ENCODE measurements at regions not wholly inside any gene's neighbourhood (a gene's known extent, or its start where the extent isn't known, plus 50 kb on each side); places are given as distances from the start of the nearest gene placed in this dataset.

- no peak for DNase-seq
These were observed 125.4 kb downstream of the SLC38A6 start for GRCh38 chr14:61106271-61106958.

DNA sequence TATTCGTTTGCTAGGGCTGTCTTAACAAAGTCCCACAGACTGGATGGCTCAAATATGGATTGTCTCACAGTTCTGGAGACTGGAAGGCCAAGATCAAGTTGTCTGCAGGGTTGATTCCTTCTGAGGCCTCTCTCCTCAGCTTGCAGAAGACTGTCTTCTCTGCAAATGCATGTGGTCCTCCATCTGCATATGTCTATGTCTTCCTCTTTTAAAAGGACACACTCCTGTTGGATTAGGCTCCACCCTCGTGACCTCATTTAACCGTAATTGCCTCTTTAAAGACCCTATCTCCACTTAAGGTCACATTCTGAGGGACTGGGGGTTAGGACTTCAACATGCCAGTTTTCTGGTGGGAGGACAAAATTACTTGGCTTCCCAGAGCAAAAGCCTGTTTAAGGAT is 123.3 kb downstream of the SLC38A6 start:
- peak; percentile 23 to 31 for DNase-seq

DNA sequence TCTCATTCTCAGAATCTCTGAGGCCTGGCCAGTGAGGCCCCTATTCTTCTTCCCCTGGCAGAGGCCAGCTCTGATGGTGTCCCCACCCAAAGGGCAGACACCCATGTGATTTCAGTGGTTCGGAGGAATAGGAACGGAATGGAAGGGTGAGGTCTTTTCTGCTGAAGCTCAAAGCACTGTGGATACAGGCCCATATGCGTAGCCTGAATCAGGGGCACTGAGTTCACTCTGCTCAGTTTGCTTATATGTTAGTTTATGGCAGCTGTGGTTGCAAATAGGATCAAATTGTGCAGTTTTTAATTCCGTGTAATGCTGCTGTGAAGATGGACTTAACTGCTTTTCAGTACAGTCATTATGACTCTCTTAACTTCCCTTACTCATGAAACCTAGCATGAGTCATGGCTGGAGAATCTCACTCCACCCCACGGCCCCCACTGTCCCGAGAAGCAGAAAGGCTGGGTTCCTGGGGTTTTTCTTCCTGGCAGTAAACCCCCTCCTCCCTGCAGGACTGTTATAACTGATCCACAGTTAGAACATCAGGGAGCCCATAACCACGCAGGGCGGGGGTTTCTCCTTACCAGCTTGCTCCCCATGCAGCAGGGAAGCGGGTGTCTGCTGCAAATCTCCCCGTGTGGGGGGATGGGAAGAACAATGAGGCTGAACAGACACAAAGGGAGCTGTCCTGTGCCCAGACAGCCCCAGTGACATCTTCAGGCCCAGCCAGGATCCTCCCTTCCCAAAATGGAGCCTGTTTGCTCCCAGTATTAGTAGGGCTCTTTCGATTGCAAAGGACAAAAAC is 122.7 kb downstream of the SLC38A6 start:
- DNase-seq: peak; percentile 78 to 84

DNA sequence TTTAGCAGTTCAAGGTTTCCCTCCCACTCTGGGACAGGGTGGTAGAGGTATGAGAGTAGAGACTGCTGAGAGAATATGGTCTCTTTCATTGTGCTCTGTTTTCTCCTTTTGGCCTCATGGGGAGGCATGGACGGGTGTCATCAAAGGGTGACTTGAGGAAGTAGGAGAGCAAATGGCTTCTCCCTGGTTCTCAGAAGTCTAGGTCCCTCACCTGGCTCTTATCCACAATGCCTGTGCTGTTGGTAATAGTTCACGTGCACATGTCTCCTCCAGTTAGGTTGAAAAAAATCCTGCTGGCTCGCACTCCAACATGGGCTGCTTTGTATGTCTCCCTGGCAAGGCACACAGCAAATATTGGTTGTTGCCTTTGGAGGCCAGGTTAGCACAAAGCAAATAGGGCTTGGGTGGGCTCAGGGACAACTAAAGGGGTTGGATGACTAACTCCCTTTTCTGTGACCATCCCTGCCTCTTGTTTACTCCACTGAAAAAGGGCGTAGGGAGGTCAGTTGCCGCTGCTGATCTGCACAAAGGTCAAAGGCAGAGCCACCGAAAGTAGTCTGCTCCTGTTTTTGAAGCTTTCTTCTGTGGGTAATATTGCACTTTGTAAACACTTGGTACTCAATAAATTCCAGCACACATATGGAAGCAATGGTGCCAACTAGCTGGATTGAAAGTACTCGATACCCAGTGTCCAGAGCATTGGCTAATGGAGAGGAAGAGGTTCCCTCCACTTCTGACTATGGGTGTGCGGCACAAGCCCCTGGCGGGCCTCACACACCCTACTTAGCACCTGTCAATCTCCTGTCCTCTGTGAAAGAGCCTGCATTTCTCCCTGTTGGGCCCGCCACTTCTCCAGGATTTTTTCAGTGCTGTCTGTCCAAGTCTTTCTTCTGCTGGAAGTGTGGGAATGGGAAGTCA is 121.8 kb downstream of the SLC38A6 start:
- peak in 1 of 2 experiments; percentile 61 for DNase-seq
